Ovary (tissue), 7 donors: ENCODE measurements at regions not wholly inside any gene's neighbourhood (a gene's known extent, or its start where the extent isn't known, plus 50 kb on each side); places are given as distances from the start of the nearest gene placed in this dataset.

ENCODE experiments used
- DNase-seq, 5 donors: peaks; one replicate each; pipeline ENCODE4 v3.0.0-alpha.2; 2019 to 2020
- H3K27ac ChIP-seq, 2 donors: fragments of 200-600 bp; one replicate each; pipeline versions ENCODE4 v1.5.1 to v1.8.0; 2019 to 2022
- H3K27me3 ChIP-seq: fragments of 200-600 bp; one replicate; pipeline ENCODE4 v1.8.0; 2022
- H3K36me3 ChIP-seq: fragments of 200-600 bp; sonication (generic); one replicate; pipeline ENCODE4 v1.5.1; 2019
- H3K4me1 ChIP-seq: one replicate; pipeline ENCODE4 v1.8.1; 2013; ENCODE audit warnings: mild to moderate bottlenecking, moderate library complexity; ENCODE audit not compliant: insufficient read depth
- H3K4me3 ChIP-seq: fragments of 200-600 bp; sonication (generic); one replicate; pipeline ENCODE4 v1.5.1; 2017
- H3K9me3 ChIP-seq, 2 donors: fragments of 200-600 bp in 1 of 2; sonication (generic) in 1 of 2; one replicate each; pipeline versions ENCODE4 v1.5.1 to v1.8.1; 2013 to 2019; ENCODE audit warnings: mild to moderate bottlenecking in 1 of 2, moderate library complexity in 1 of 2
- CTCF ChIP-seq, 3 donors: fragments of 450-650 bp in 2 of 3; fragments of 200-600 bp in 1 of 3; IDR thresholded peaks; one replicate each; pipeline versions ENCODE4 v1.5.1 to v1.8.0; 2016 to 2022; ENCODE audit warnings: antibody characterized with exemption in 3 of 3, mild to moderate bottlenecking in 1 of 3
- EP300 ChIP-seq: sonication (generic); formaldehyde crosslinking; IDR thresholded peaks from one replicate; pipeline ENCODE4 v1.6.1; 2017; ENCODE audit warnings: antibody characterized with exemption
- POLR2A ChIP-seq: fragments of 450-650 bp; IDR thresholded peaks from one replicate; pipeline ENCODE4 v1.6.1; 2017; ENCODE audit warnings: antibody characterized with exemption, mild to moderate bottlenecking, moderate library complexity
- WGBS, 3 donors: extraction: QIAGEN DNeasy Blood & Tissue Kit in 1 of 3; methylation state at CpG; one replicate each; pipeline versions ENCODE4 v1.1.5 to v1.1.7; 2013 to 2017; 5-methylcytosine and 5-hydroxymethylcytosine counted together
- intact Hi-C, 4 donors: fragments of 100-400 bp; cut with DNase I; formaldehyde crosslinking; loops; one replicate each; pipeline versions ENCODE4 v1.11.0 to v1.15.1; 2022 to 2023
- donor health status: DM: no; HTN: no; CAD: no; lungs with moderate emphysema.
- donor health status: DM: no; HTN: no; CAD: no.
- donor health status: Bipolar disorder and iron deficiency.
- donor health status: DM: no; HTN: no; CAD: no.
- donor health status: DM: yes; HTN: yes; CAD: no.

GRCh38 chr5:18264126-18264882 is 630.0 kb downstream of the TAF11L14 start:
- no peaks in the 10 kb centered on the region for H3K4me1 ChIP-seq
- no peaks in the 10 kb centered on the region for H3K9me3 ChIP-seq
- no peaks in the 10 kb centered on the region for H3K36me3 ChIP-seq
- intact Hi-C loops: no loop called here
- DNase-seq: no peak
- WGBS, 3 donors: 83 to 96% (median 85%) methylated on average over 3 of the region's 3 CpGs
- TF ChIP-seq EP300 (no peak), CTCF (IDR thresholded peaks at IDR 0.05) (no peak), POLR2A (no peak)
- H3K4me3 ChIP-seq: no peak overlapping the region
- H3K27me3 ChIP-seq: no peaks in the 10 kb centered on the region
- no peak overlapping the region for H3K27ac ChIP-seq

GRCh38 chr5:18270635-18271338 is 636.5 kb downstream of the TAF11L14 start:
- no peaks in the 10 kb centered on the region for H3K36me3 ChIP-seq
- H3K27ac ChIP-seq: no peak overlapping the region
- H3K4me3 ChIP-seq: no peak overlapping the region
- no peaks in the 10 kb centered on the region for H3K9me3 ChIP-seq
- no peaks in the 10 kb centered on the region for H3K4me1 ChIP-seq
- 66 to 79% (median 77%) methylated on average over 4 of the region's 4 CpGs for WGBS, 3 donors
- intact Hi-C loops: no loop called here
- DNase-seq: no peak
- no peaks in the 10 kb centered on the region for H3K27me3 ChIP-seq
- TF ChIP-seq CTCF (IDR thresholded peaks at IDR 0.05): no peak
- no peak for TF ChIP-seq POLR2A
- no peak for TF ChIP-seq EP300

GRCh38 chr5:18276939-18277338 is 642.7 kb downstream of the TAF11L14 start:
- DNase-seq: no peak
- intact Hi-C loops: no loop called here
- H3K27ac ChIP-seq: no peak overlapping the region
- H3K9me3 ChIP-seq: no peaks in the 10 kb centered on the region
- H3K4me3 ChIP-seq: no peak overlapping the region
- no peaks in the 10 kb centered on the region for H3K36me3 ChIP-seq
- no peaks in the 10 kb centered on the region for H3K27me3 ChIP-seq
- H3K4me1 ChIP-seq: no peaks in the 10 kb centered on the region
- TF ChIP-seq EP300 (no peak), POLR2A (no peak), CTCF (IDR thresholded peaks at IDR 0.05) (no peak)
- 92 to 96% (median 92%) methylated on average over 5 of the region's 5 CpGs for WGBS, 3 donors

- Histone ChIP-seq H3K9me3 (no peaks in the 10 kb centered on the region), H3K4me3 (no peak overlapping the region), H3K36me3 (no peaks in the 10 kb centered on the region), H3K4me1 (no peaks in the 10 kb centered on the region), H3K27ac (no peak overlapping the region), H3K27me3 (no peaks in the 10 kb centered on the region)
- 15 to 27% (median 17%) methylated on average over 4 of the region's 4 CpGs for WGBS, 3 donors
- intact Hi-C loops: loop anchor here in 1 of 4 donors (10.0 kb wide), 1 partner anchor 1067 kb away; the partner anchor contains the start of gene BASP1
- TF ChIP-seq CTCF (IDR thresholded peaks at IDR 0.05) (no peak), POLR2A (no peak), EP300 (no peak)
- no peak for DNase-seq
Observed at GRCh38 chr5:18281947-18282581, 647.8 kb downstream of the TAF11L14 start.
